SK-N-SH treated with all-trans-retinoic acid at 6 μM for 48 hours (cell line): ENCODE measurements at regions not wholly inside any gene's neighbourhood (a gene's known extent, or its start where the extent isn't known, plus 50 kb on each side); places are given as distances from the start of the nearest gene placed in this dataset.

ENCODE experiments used
- ATAC-seq: fragments of 200-7000 bp; cut with Tn5 transposase; 3 replicates; pipeline ENCODE4 v1.9.1; 2020; ENCODE audit warnings: mild to moderate bottlenecking, moderate library complexity
- BACH2 ChIP-seq: fragments of 250-450 bp; sonication (Bioruptor Pico); IDR thresholded peaks from 2 replicates; pipeline ENCODE4 v1.9.0; 2021; ENCODE audit warnings: mild to moderate bottlenecking, borderline replicate concordance
- CSDC2 ChIP-seq: fragments of 250-450 bp; sonication (Bioruptor Pico); IDR thresholded peaks from 2 replicates; pipeline ENCODE4 v1.5.0; 2020; ENCODE audit warnings: mild to moderate bottlenecking, moderate library complexity
- ESRRG ChIP-seq: fragments of 250-450 bp; sonication (Bioruptor Pico); IDR thresholded peaks from 2 replicates; pipeline ENCODE4 v1.6.1; 2021; ENCODE audit warnings: mild to moderate bottlenecking
- GLIS3 ChIP-seq: fragments of 250-450 bp; sonication (Bioruptor Pico); IDR thresholded peaks from 2 replicates; pipeline ENCODE4 v1.5.0; 2020; ENCODE audit warnings: mild to moderate bottlenecking, moderate library complexity
- ISL1 ChIP-seq: fragments of 250-450 bp; sonication (Bioruptor Pico); IDR thresholded peaks from 2 replicates; pipeline ENCODE4 v2.1.2; 2022; ENCODE audit warnings: mild to moderate bottlenecking, moderate library complexity
- OSR1 ChIP-seq: fragments of 250-450 bp; sonication (Bioruptor Pico); IDR thresholded peaks from 2 replicates; pipeline ENCODE4 v1.8.0; 2022; ENCODE audit warnings: moderate library complexity, mild to moderate bottlenecking, inconsistent platforms
- PPARA ChIP-seq: fragments of 250-450 bp; sonication (Bioruptor Pico); IDR thresholded peaks from 2 replicates; pipeline ENCODE4 v1.5.0; 2020; ENCODE audit warnings: mild to moderate bottlenecking, borderline replicate concordance
- RARB ChIP-seq: fragments of 250-450 bp; sonication (Bioruptor Pico); IDR thresholded peaks from 2 replicates; pipeline ENCODE4 v1.8.0; 2021; ENCODE audit warnings: mild to moderate bottlenecking, moderate library complexity
- SNAI2 ChIP-seq: fragments of 250-450 bp; sonication (Bioruptor Pico); IDR thresholded peaks from 2 replicates; pipeline ENCODE4 v1.5.0; 2020; ENCODE audit warnings: mild to moderate bottlenecking, moderate library complexity
- TCF4 ChIP-seq: fragments of 250-450 bp; sonication (Bioruptor Pico); IDR thresholded peaks from 2 replicates; pipeline ENCODE4 v1.8.0; 2021; ENCODE audit warnings: mild to moderate bottlenecking, moderate library complexity, borderline replicate concordance
- TOX ChIP-seq: fragments of 250-450 bp; sonication (Bioruptor Pico); IDR thresholded peaks from 2 replicates; pipeline ENCODE4 v1.8.0; 2021; ENCODE audit warnings: mild to moderate bottlenecking, moderate library complexity, borderline replicate concordance
- ZC3H10 ChIP-seq: fragments of 250-450 bp; sonication (Bioruptor Pico); IDR thresholded peaks from 2 replicates; pipeline ENCODE4 v1.5.1; 2021; ENCODE audit warnings: mild to moderate bottlenecking, moderate library complexity
- ZFP3 ChIP-seq: fragments of 250-450 bp; sonication (Bioruptor Pico); IDR thresholded peaks from 2 replicates; pipeline ENCODE4 v1.5.0; 2020; ENCODE audit warnings: mild to moderate bottlenecking, moderate library complexity
- ZFP30 ChIP-seq: fragments of 450-650 bp; formaldehyde crosslinking; IDR thresholded peaks from 2 replicates; pipeline ENCODE4 v1.5.0; 2022; ENCODE audit warnings: mild to moderate bottlenecking, moderate library complexity
- ZNF565 ChIP-seq: fragments of 450-650 bp; formaldehyde crosslinking; conservative IDR thresholded peaks from 2 replicates; pipeline ENCODE4 v1.5.0; 2020; ENCODE audit warnings: low read depth, mild to moderate bottlenecking, moderate library complexity
- ZNF70 ChIP-seq: fragments of 450-650 bp; formaldehyde crosslinking; IDR thresholded peaks from 2 replicates; pipeline ENCODE4 v1.5.0; 2020; ENCODE audit warnings: mild to moderate bottlenecking, moderate library complexity
- ZNF8 ChIP-seq: fragments of 450-650 bp; formaldehyde crosslinking; IDR thresholded peaks from 2 replicates; pipeline ENCODE4 v1.5.0; 2020; ENCODE audit warnings: mild to moderate bottlenecking, moderate library complexity
- TF ChIP-seq, protein P1 (sequence below): fragments of 250-450 bp; sonication (Bioruptor Pico); IDR thresholded peaks from 2 replicates; pipeline ENCODE4 v1.5.1; 2020; ENCODE audit warnings: low read depth, mild to moderate bottlenecking, moderate library complexity
- TF ChIP-seq, protein P2 (sequence below): fragments of 250-450 bp; sonication (Bioruptor Pico); IDR thresholded peaks from 2 replicates; pipeline ENCODE4 v1.5.1; 2021; ENCODE audit warnings: mild to moderate bottlenecking, moderate library complexity
- TF ChIP-seq, protein P3 (sequence below): fragments of 250-450 bp; sonication (Bioruptor Pico); IDR thresholded peaks from 2 replicates; pipeline ENCODE4 v1.8.0; 2021; ENCODE audit warnings: low read depth, mild to moderate bottlenecking, moderate library complexity, borderline replicate concordance
- TF ChIP-seq, protein P4 (sequence below): fragments of 250-450 bp; sonication (Bioruptor Pico); IDR thresholded peaks from 2 replicates; pipeline ENCODE4 v1.8.0; 2020; ENCODE audit warnings: mild to moderate bottlenecking, moderate library complexity, borderline replicate concordance

DNA sequence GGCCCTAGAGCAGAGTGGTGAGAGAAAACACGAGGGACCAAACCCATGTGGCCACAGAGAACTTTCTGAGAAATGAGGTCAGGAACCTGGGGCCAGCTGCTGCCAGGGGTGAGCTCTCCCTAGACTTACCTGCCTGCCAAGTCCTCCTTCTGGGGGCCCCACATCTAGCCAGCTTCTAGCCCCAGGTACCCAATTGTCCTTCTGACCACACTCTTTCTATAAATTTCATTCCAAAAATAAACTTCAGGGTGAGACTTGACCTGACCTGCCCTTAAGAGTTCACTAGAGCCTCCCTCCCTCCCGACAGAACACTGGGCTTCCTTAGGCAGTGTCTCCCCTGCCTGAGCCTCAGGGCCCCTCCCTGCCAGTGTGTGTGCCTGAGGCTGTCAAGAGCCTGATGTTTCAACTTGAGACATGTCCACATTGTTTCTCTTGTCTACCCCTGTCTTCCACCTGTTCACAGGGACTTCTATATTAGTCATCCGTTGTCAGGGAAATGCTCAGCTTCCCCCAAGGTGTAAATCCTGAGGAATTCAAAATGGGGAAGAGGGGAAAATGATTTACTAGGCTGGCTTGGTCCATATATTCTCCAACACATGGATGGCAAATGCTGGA is 312.8 kb upstream of the TLE3 start:
- TF ChIP-seq ZC3H10 (CRISPR knock-in tag), result no peak
- TF ChIP-seq ZNF70, result no peak
- TF ChIP-seq ZFP30 (CRISPR knock-in tag), result no peak
- no peak for TF ChIP-seq CSDC2 (CRISPR knock-in tag)
- TF ChIP-seq ESRRG, result no peak
- TF ChIP-seq ZFP3 (CRISPR knock-in tag), result no peak
- no peak for TF ChIP-seq SNAI2 (CRISPR knock-in tag)
- TF ChIP-seq, protein P1, sequence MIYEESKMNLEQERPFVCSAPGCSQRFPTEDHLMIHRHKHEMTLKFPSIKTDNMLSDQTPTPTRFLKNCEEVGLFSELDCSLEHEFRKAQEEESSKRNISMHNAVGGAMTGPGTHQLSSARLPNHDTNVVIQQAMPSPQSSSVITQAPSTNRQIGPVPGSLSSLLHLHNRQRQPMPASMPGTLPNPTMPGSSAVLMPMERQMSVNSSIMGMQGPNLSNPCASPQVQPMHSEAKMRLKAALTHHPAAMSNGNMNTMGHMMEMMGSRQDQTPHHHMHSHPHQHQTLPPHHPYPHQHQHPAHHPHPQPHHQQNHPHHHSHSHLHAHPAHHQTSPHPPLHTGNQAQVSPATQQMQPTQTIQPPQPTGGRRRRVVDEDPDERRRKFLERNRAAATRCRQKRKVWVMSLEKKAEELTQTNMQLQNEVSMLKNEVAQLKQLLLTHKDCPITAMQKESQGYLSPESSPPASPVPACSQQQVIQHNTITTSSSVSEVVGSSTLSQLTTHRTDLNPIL, result no peak
- TF ChIP-seq, protein P2, sequence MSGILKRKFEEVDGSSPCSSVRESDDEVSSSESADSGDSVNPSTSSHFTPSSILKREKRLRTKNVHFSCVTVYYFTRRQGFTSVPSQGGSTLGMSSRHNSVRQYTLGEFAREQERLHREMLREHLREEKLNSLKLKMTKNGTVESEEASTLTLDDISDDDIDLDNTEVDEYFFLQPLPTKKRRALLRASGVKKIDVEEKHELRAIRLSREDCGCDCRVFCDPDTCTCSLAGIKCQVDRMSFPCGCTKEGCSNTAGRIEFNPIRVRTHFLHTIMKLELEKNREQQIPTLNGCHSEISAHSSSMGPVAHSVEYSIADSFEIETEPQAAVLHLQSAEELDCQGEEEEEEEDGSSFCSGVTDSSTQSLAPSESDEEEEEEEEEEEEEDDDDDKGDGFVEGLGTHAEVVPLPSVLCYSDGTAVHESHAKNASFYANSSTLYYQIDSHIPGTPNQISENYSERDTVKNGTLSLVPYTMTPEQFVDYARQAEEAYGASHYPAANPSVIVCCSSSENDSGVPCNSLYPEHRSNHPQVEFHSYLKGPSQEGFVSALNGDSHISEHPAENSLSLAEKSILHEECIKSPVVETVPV (CRISPR knock-in tag), result no peak
- TF ChIP-seq PPARA, result no peak
- no peak for ATAC-seq

DNA sequence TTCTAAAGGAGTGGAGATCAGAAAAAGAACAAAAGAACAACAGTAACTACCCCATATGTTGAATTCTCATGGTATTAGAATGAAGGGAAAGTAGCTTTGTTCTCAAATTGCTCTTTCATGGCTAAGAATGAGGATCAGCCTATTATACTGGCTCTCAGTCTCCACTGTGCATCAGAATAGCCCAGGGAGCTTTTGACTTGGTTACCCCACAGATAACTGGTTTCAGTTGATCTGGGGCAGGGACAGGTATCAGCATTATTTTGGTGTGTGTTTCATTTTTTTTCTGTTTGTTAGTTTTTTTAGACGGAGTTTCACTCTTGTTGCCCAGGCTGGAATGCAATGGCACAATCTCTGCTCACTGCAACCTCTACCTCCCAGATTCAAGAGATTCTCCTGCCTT is 311.7 kb upstream of the TLE3 start:
- TF ChIP-seq RARB (no peak), ESRRG (no peak), GLIS3 (CRISPR knock-in tag) (no peak)
- TF ChIP-seq, all 23 proteins: peak for 0
- ATAC-seq, result no peak

DNA sequence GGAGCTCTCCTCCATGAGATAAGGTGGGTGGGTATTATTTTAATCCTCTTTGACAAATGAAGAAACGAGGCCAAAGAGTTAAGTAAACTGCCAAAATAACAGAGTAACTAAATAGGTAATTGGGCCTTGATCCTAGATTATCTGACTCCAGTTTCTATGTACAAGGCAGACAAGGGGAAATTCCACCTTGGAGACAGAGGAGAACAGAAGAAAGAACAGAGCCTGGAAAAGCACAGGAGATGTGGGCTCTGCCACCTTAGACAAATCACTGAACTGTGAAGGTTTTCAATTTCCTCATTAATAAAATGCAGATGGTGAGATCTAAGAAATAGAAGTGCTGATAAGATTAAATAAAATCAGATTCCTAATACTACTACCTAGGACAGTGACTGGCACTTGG is 310.2 kb upstream of the TLE3 start:
- no peak for ATAC-seq
- no peak for TF ChIP-seq ZFP3 (CRISPR knock-in tag)

DNA sequence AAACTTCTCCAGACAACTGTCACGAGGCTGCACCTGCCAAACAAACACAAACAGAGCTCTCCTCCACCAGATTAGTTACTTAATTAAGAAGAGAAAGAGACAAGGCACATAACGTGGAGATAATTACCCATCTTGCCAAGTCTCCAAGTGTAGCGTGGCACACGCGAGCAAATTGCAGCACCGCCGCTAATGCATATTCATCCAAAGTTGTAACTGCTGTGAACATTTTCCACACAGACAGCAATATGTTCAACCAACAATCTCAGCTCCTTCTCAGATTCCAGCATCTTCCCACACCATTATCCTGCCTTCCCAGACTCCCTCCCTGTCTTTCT is 309.6 kb upstream of the TLE3 start:
- no peak for TF ChIP-seq ZC3H10 (CRISPR knock-in tag)
- TF ChIP-seq ZNF565 (CRISPR knock-in tag), result no peak
- TF ChIP-seq, protein P1, result no peak
- no peak for TF ChIP-seq SNAI2 (CRISPR knock-in tag)
- TF ChIP-seq, protein P3, sequence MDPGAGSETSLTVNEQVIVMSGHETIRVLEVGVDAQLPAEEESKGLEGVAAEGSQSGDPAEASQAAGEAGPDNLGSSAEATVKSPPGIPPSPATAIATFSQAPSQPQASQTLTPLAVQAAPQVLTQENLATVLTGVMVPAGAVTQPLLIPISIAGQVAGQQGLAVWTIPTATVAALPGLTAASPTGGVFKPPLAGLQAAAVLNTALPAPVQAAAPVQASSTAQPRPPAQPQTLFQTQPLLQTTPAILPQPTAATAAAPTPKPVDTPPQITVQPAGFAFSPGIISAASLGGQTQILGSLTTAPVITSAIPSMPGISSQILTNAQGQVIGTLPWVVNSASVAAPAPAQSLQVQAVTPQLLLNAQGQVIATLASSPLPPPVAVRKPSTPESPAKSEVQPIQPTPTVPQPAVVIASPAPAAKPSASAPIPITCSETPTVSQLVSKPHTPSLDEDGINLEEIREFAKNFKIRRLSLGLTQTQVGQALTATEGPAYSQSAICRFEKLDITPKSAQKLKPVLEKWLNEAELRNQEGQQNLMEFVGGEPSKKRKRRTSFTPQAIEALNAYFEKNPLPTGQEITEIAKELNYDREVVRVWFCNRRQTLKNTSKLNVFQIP (CRISPR knock-in tag), result no peak
- no peak for TF ChIP-seq ESRRG
- TF ChIP-seq CSDC2 (CRISPR knock-in tag), result no peak
- TF ChIP-seq ZNF70, result no peak
- no peak for TF ChIP-seq ZNF8 (CRISPR knock-in tag)
- no peak for TF ChIP-seq ZFP3 (CRISPR knock-in tag)
- no peak for TF ChIP-seq TOX (CRISPR knock-in tag)
- no peak for TF ChIP-seq RARB
- no peak for TF ChIP-seq TCF4 (CRISPR knock-in tag)
- no peak for TF ChIP-seq ZFP30 (CRISPR knock-in tag)
- no peak for TF ChIP-seq ISL1 (CRISPR knock-in tag)
- TF ChIP-seq OSR1, result no peak
- ATAC-seq, result no peak

DNA sequence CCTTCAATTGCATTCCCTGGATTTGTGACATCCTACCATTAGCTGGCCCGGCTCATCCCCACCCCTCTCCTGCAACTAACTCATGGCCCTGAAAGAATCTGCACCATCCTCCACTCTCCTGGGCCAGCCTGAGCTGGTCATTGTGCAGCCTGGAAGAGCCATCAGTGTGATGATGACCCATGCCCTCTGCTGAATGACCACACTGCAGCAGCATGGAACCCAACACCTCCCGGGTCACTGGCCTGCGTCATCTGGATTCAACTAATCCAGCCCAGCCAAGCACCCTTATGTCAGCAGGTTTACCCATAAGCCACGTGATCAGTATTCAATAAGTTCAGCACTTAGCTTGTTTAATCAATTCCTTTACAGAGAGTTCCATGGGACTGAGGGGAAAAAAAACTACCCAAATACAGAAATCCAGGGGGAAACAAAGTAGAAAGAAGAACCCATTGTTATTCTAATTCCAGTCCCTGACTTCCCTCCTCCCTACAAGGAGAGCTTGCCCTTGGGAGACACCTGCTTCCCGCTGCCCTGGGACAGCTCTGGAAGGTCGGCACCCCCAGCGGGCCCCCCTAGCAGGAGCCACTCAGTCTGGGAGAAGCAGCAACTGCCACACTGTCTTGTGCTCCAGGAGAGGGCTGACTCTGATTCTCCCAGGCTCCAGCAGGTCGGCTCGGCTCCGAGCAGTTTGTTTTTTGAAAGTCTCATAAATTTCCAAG is 309.1 kb upstream of the TLE3 start:
- ATAC-seq, result no peak

More for the DNA sequence above, 309.1 kb upstream of the TLE3 start:
- TF ChIP-seq, protein P4, sequence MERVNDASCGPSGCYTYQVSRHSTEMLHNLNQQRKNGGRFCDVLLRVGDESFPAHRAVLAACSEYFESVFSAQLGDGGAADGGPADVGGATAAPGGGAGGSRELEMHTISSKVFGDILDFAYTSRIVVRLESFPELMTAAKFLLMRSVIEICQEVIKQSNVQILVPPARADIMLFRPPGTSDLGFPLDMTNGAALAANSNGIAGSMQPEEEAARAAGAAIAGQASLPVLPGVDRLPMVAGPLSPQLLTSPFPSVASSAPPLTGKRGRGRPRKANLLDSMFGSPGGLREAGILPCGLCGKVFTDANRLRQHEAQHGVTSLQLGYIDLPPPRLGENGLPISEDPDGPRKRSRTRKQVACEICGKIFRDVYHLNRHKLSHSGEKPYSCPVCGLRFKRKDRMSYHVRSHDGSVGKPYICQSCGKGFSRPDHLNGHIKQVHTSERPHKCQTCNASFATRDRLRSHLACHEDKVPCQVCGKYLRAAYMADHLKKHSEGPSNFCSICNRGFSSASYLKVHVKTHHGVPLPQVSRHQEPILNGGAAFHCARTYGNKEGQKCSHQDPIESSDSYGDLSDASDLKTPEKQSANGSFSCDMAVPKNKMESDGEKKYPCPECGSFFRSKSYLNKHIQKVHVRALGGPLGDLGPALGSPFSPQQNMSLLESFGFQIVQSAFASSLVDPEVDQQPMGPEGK (CRISPR knock-in tag), result no peak
- TF ChIP-seq ZFP3 (CRISPR knock-in tag), result no peak
- TF ChIP-seq, protein P1, result no peak
- TF ChIP-seq BACH2, result no peak
- no peak for TF ChIP-seq ZNF70
- no peak for TF ChIP-seq PPARA
- TF ChIP-seq ZNF8 (CRISPR knock-in tag), result no peak
- no peak for TF ChIP-seq ISL1 (CRISPR knock-in tag)
- TF ChIP-seq GLIS3 (CRISPR knock-in tag), result no peak
- TF ChIP-seq, all 23 proteins: peak for 0
